GM12878 (cell line): ENCODE measurements at regions not wholly inside any gene's neighbourhood (a gene's known extent, or its start where the extent isn't known, plus 50 kb on each side); places are given as distances from the start of the nearest gene placed in this dataset.

Experiments used
- ATAC-seq: fragments of 200-7000 bp; cut with Tn5 transposase; 3 replicates; pipeline ENCODE4 v1.9.1; 2020; ENCODE audit warnings: mild to moderate bottlenecking, moderate library complexity
- BruUV-seq: library from RNA; stranded (reverse); fragments of 400-500 nt; replicated peaks from 2 replicates; lab custom pipeline; 2021; lab: Mats Ljungman, UMichigan
- CTCF ChIA-PET: fragments of 300-600 bp; sonication (Branson Sonifier 250); formaldehyde crosslinking; extraction: SDS; loops from one replicate; lab custom pipeline; 2021; ENCODE audit warnings: inconsistent platforms; lab: Yijun Ruan, JAX
- POLR2A ChIA-PET: fragments of 350-600 bp; formaldehyde crosslinking; extraction: SDS; loops from one replicate; lab custom pipeline; 2021; ENCODE audit warnings: inconsistent platforms; lab: Charles Lee
- RAD21 ChIA-PET: fragments of 300-600 bp; sonication (Branson Sonifier 250); formaldehyde crosslinking; loops from one replicate; lab custom pipeline; 2023; ENCODE audit warnings: antibody characterized with exemption; ENCODE audit not compliant: unreplicated experiment; lab: Charles Lee
- SMC1A ChIA-PET: fragments of 300-600 bp; sonication (Branson Sonifier 250); formaldehyde crosslinking; loops from one replicate; lab custom pipeline; 2023; ENCODE audit not compliant: unreplicated experiment, uncharacterized antibody; lab: Charles Lee
- DNase-seq: peaks from one replicate; pipeline ENCODE4 v3.0.0-alpha.2; 2011; ENCODE audit warnings: low read depth, low spot score
- FAIRE-seq: peaks from 3 replicates; lab custom pipeline; 2011; peaks lifted over from hg19 to GRCh38; lab: Jason Lieb, UNC
- H2AFZ ChIP-seq: 2 replicates; pipeline ENCODE4 v1.6.0; 2011; ENCODE audit warnings: low read depth, low read length, control low read depth; ENCODE audit not compliant: control insufficient read depth
- H3K27ac ChIP-seq: 2 replicates; pipeline ENCODE4 v1.5.1; 2011; ENCODE audit warnings: control low read depth; ENCODE audit not compliant: control insufficient read depth, insufficient read depth
- H3K27me3 ChIP-seq, 2 experiments: replicated peaks in 1 of 2; 2 replicates each; pipeline versions ENCODE4 v1.6.0 to v1.6.1; 2011; ENCODE audit warnings: low read length in 1 of 2; ENCODE audit not compliant: control insufficient read depth in 2 of 2, insufficient read depth in 2 of 2
- H3K36me3 ChIP-seq, 2 experiments: 2 replicates each; pipeline ENCODE4 v1.5.1; 2011; ENCODE audit warnings: low read length in 1 of 2; ENCODE audit not compliant: control insufficient read depth in 2 of 2, insufficient read depth in 2 of 2
- H3K4me1 ChIP-seq: 2 replicates; pipeline ENCODE4 v1.6.1; 2011; ENCODE audit warnings: mild to moderate bottlenecking, low read length, moderate library complexity, mixed read lengths; ENCODE audit not compliant: control insufficient read depth, insufficient read depth
- H3K4me2 ChIP-seq: 2 replicates; pipeline ENCODE4 v1.6.0; 2011; ENCODE audit warnings: control low read depth; ENCODE audit not compliant: control insufficient read depth, insufficient read depth
- H3K4me3 ChIP-seq: fragments of 200-600 bp; sonication (generic); 2 replicates; pipeline ENCODE4 v1.5.1; 2016
- H3K79me2 ChIP-seq: 2 replicates; pipeline ENCODE4 v1.6.0; 2011; ENCODE audit warnings: low read length; ENCODE audit not compliant: control insufficient read depth, insufficient read depth
- H3K9ac ChIP-seq: 2 replicates; pipeline ENCODE4 v1.8.0; 2011; ENCODE audit warnings: low read length, control low read depth, mixed read lengths; ENCODE audit not compliant: control insufficient read depth, insufficient read depth
- H3K9me3 ChIP-seq: replicated peaks from 3 replicates; pipeline ENCODE4 v1.5.1; 2011; ENCODE audit warnings: mild to moderate bottlenecking, low read length; ENCODE audit not compliant: control insufficient read depth, insufficient read depth
- H4K20me1 ChIP-seq: 2 replicates; pipeline ENCODE4 v1.6.0; 2011; ENCODE audit not compliant: control insufficient read depth, insufficient read depth
- ATF2 ChIP-seq: IDR thresholded peaks from 2 replicates; pipeline ENCODE4 v1.6.1; 2012; ENCODE audit warnings: low read length, inconsistent platforms
- BACH1 ChIP-seq: fragments of 450-650 bp; IDR thresholded peaks from 2 replicates; pipeline ENCODE4 v1.6.1; 2017; ENCODE audit warnings: mild to moderate bottlenecking, borderline replicate concordance
- CHD1 ChIP-seq: IDR thresholded peaks from 2 replicates; pipeline ENCODE4 v1.6.1; 2012; ENCODE audit warnings: low read depth, low read length, improper control_type of control experiment
- EGR1 ChIP-seq, 2 experiments: IDR thresholded peaks; 1 replicate in 1 of 2; 2 replicates in 1 of 2; pipeline ENCODE4 v1.6.1; 2011 to 2012; ENCODE audit warnings: low read depth in 2 of 2, low read length in 2 of 2, borderline replicate concordance in 1 of 2, mild to moderate bottlenecking in 1 of 2, moderate library complexity in 1 of 2
- GATAD2B ChIP-seq: fragments of 450-650 bp; conservative IDR thresholded peaks from 2 replicates; pipeline ENCODE4 v1.6.1; 2017; ENCODE audit warnings: low read depth, mild to moderate bottlenecking, moderate library complexity
- NR2F1 ChIP-seq: fragments of 450-650 bp; conservative IDR thresholded peaks from 2 replicates; pipeline ENCODE4 v1.6.1; 2017; ENCODE audit warnings: mild to moderate bottlenecking
- PAX5 ChIP-seq: IDR thresholded peaks from 2 replicates; pipeline ENCODE4 v1.6.1; 2011; ENCODE audit warnings: low read depth, low read length, borderline replicate concordance
- RELB ChIP-seq: fragments of 450-650 bp; IDR thresholded peaks from 2 replicates; pipeline ENCODE4 v1.6.1; 2017; ENCODE audit warnings: low read depth, mild to moderate bottlenecking, moderate library complexity
- RFX5 ChIP-seq: IDR thresholded peaks from 2 replicates; pipeline ENCODE4 v1.6.1; 2011; ENCODE audit warnings: low read depth, low read length, improper control_type of control experiment
- SKIL ChIP-seq: fragments of 450-650 bp; IDR thresholded peaks from 2 replicates; pipeline ENCODE4 v1.6.1; 2017; ENCODE audit warnings: mild to moderate bottlenecking, low read depth, inconsistent platforms; ENCODE audit not compliant: poor library complexity, severe bottlenecking
- ZNF622 ChIP-seq: fragments of 450-650 bp; IDR thresholded peaks from 2 replicates; pipeline ENCODE4 v1.6.1; 2017; ENCODE audit warnings: mild to moderate bottlenecking, inconsistent platforms
- ZNF687 ChIP-seq: fragments of 450-650 bp; IDR thresholded peaks from 2 replicates; pipeline ENCODE4 v1.6.1; 2017; ENCODE audit warnings: mild to moderate bottlenecking, moderate library complexity
- ZZZ3 ChIP-seq: IDR thresholded peaks from 2 replicates; pipeline ENCODE4 v1.6.1; 2011; ENCODE audit warnings: low read depth; ENCODE audit not compliant: control insufficient read depth, insufficient read length
- WGBS: methylation state at CpG from one replicate; pipeline ENCODE4 v1.1.6; 2016; ENCODE audit warnings: low lambda C conversion rate; ENCODE audit not compliant: insufficient replicate concordance, insufficient coverage; ENCODE audit errors: missing lambda C conversion rate; 5-methylcytosine and 5-hydroxymethylcytosine counted together
- in situ Hi-C: fragments of 300-500 bp; cut with MboI; formaldehyde crosslinking; loops from 9 replicates; pipeline ENCODE4 v1.14.3; 2018; ENCODE audit warnings: mixed read lengths
- intact Hi-C: fragments of 100-400 bp; cut with micrococcal nuclease; formaldehyde crosslinking; loops from one replicate; pipeline ENCODE4 v1.14.2; 2022; ENCODE audit not compliant: unreplicated experiment

- TF ChIP-seq PAX5 (no peak), ZNF622 (no peak), GATAD2B (no peak), RFX5 (no peak), ZNF687 (no peak), BACH1 (no peak), NR2F1 (no peak), ZZZ3 (no peak), ATF2 (no peak), EGR1 (IDR thresholded peaks at IDR 0.05; ENCODE audit: borderline replicate concordance in 1 of 2, low read depth in 2 of 2, low read length in 2 of 2) (no peak), CHD1 (no peak), SKIL (no peak), RELB (no peak)
- H3K79me2 ChIP-seq: no peaks in the 10 kb centered on the region
- H4K20me1 ChIP-seq: no peaks in the 10 kb centered on the region
- ATAC-seq: no peak
- ChIA-PET POLR2A (no interaction called here), SMC1A (no interaction called here), RAD21 (no interaction called here), CTCF (no interaction called here)
- intact Hi-C loops: no loop called here
- H3K36me3 ChIP-seq: no peaks in the 10 kb centered on the region
- DNase-seq: no peak
- no peak overlapping the region for H3K27ac ChIP-seq
- H3K9me3 ChIP-seq: no peaks in the 10 kb centered on the region
- H3K4me1 ChIP-seq: no peaks in the 10 kb centered on the region
- H3K4me3 ChIP-seq: no peak overlapping the region
- no peak overlapping the region for H3K9ac ChIP-seq
- H2AFZ ChIP-seq: no peak overlapping the region
- no peak overlapping the region for H3K4me2 ChIP-seq
- no peaks in the 10 kb centered on the region for H3K27me3 ChIP-seq
- no peak for FAIRE-seq
- in situ Hi-C loops: no loop called here
- WGBS: 3% methylated on average over 2 of the region's 2 CpGs
- BruUV-seq: no TSS peak
These were observed 88.9 kb upstream of the RPL34 start for GRCh38 chr4:108531461-108531860.
